Vagina (tissue), 2 donors: ENCODE measurements at regions not wholly inside any gene's neighbourhood (a gene's known extent, or its start where the extent isn't known, plus 50 kb on each side); places are given as distances from the start of the nearest gene placed in this dataset.

Experiments
- DNase-seq, 2 donors: peaks; one replicate each; pipeline ENCODE4 v3.0.0-alpha.2; 2017; ENCODE audit errors: extremely low spot score in 2 of 2
- H3K27ac ChIP-seq: fragments of 200-600 bp; sonication (generic); one replicate; pipeline ENCODE4 v1.5.1; 2019
- H3K27me3 ChIP-seq: fragments of 200-600 bp; sonication (generic); one replicate; pipeline ENCODE4 v1.5.1; 2019
- H3K36me3 ChIP-seq, 2 donors: fragments of 200-600 bp; sonication (generic); one replicate each; pipeline ENCODE4 v1.5.1; 2017 to 2019
- H3K4me1 ChIP-seq: fragments of 200-600 bp; sonication (generic); one replicate; pipeline ENCODE4 v1.5.1; 2019
- H3K4me3 ChIP-seq, 2 donors: fragments of 200-600 bp; sonication (generic); 1 replicate in 1 of 2; 2 replicates in 1 of 2; pipeline ENCODE4 v1.5.1; 2016 to 2019
- H3K9me3 ChIP-seq: fragments of 200-600 bp; sonication (generic); one replicate; pipeline ENCODE4 v1.5.1; 2019
- POLR2A ChIP-seq, 2 donors: fragments of 450-650 bp; IDR thresholded peaks; one replicate each; pipeline ENCODE4 v1.6.1; 2017; ENCODE audit warnings: antibody characterized with exemption in 2 of 2, mild to moderate bottlenecking in 2 of 2, moderate library complexity in 2 of 2
- POLR2AphosphoS5 ChIP-seq, 2 donors: sonication (generic); formaldehyde crosslinking; IDR thresholded peaks; one replicate each; pipeline ENCODE4 v1.9.0; 2017; ENCODE audit warnings: antibody characterized with exemption in 2 of 2, mild to moderate bottlenecking in 2 of 2, low read depth in 1 of 2; ENCODE audit not compliant: insufficient read depth in 1 of 2
- intact Hi-C: fragments of 100-400 bp; cut with DNase I; formaldehyde crosslinking; loops from one replicate; pipeline ENCODE4 v1.15.1; 2023
- TF ChIP-seq, protein P1 (sequence below), 3 experiments: fragments of 450-650 bp in 2 of 3; fragments of 200-600 bp in 1 of 3; sonication (generic) in 1 of 3; IDR thresholded peaks; one replicate each; pipeline ENCODE4 v1.5.1; 2017 to 2019; ENCODE audit warnings: antibody characterized with exemption in 3 of 3, mild to moderate bottlenecking in 2 of 3, moderate library complexity in 2 of 3

DNA sequence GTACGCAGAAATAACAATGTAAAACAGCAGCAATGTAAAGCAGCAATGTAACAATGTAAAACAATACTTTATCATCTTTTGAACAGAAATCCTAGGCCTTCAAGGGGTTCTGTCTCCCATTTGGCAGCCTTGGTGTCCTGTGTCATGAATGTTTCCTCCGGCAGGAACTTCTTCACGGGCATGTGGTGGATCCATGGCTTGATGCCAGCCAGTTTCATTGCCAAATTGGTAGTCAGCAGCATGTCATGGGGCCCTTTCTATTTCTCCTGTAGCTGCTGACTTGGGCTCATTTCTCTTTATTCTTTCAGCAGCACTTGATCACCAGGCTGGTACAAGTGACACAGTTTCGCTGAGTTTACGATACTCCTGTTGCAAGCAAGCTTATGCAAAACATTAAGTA, 275.3 kb downstream of the HTR1A start:
- Histone ChIP-seq H3K9me3 (no peaks in the 10 kb centered on the region), H3K4me3 (no peak overlapping the region), H3K27me3 (no peaks in the 10 kb centered on the region), H3K4me1 (no peaks in the 10 kb centered on the region), H3K36me3 (no peaks in the 10 kb centered on the region), H3K27ac (no peak overlapping the region)
- no peak for DNase-seq
- TF ChIP-seq, protein P1, sequence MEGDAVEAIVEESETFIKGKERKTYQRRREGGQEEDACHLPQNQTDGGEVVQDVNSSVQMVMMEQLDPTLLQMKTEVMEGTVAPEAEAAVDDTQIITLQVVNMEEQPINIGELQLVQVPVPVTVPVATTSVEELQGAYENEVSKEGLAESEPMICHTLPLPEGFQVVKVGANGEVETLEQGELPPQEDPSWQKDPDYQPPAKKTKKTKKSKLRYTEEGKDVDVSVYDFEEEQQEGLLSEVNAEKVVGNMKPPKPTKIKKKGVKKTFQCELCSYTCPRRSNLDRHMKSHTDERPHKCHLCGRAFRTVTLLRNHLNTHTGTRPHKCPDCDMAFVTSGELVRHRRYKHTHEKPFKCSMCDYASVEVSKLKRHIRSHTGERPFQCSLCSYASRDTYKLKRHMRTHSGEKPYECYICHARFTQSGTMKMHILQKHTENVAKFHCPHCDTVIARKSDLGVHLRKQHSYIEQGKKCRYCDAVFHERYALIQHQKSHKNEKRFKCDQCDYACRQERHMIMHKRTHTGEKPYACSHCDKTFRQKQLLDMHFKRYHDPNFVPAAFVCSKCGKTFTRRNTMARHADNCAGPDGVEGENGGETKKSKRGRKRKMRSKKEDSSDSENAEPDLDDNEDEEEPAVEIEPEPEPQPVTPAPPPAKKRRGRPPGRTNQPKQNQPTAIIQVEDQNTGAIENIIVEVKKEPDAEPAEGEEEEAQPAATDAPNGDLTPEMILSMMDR (IDR thresholded peaks at IDR 0.05): no peak
- no peak for TF ChIP-seq POLR2A (IDR thresholded peaks at IDR 0.05)
- no peak for TF ChIP-seq POLR2AphosphoS5 (IDR thresholded peaks at IDR 0.05; ENCODE audit: insufficient read depth in 1 of 2, low read depth in 1 of 2)
- intact Hi-C loops: no loop called here

DNA sequence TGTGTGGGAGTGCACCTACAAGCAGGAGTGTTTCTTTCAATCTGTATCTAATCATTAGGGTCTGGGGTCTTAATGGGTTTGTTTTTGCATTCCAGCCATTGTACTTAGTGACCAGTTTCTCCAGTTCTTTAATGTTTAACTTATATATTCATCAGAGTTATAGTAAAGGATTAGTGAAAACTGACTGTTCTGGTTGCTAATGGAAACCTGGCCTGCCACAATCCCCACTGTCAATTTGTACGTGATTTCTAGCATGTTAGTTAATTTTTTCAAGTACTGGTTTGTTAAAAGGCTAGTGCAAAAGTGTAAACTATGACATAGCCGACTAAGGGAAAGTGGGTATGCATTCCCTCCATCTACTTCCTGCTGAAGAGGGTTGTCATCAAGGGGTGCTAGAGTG, 276.1 kb downstream of the HTR1A start:
- no peaks in the 10 kb centered on the region for H3K4me1 ChIP-seq
- no peaks in the 10 kb centered on the region for H3K9me3 ChIP-seq
- H3K27ac ChIP-seq: no peak overlapping the region
- intact Hi-C loops: no loop called here
- DNase-seq: no peak
- H3K27me3 ChIP-seq: no peaks in the 10 kb centered on the region
- H3K36me3 ChIP-seq: no peaks in the 10 kb centered on the region
- TF ChIP-seq, protein P1 (IDR thresholded peaks at IDR 0.05): no peak
- TF ChIP-seq POLR2A (IDR thresholded peaks at IDR 0.05) (no peak), POLR2AphosphoS5 (IDR thresholded peaks at IDR 0.05; ENCODE audit: insufficient read depth in 1 of 2, low read depth in 1 of 2) (no peak)
- H3K4me3 ChIP-seq: no peak overlapping the region

DNA sequence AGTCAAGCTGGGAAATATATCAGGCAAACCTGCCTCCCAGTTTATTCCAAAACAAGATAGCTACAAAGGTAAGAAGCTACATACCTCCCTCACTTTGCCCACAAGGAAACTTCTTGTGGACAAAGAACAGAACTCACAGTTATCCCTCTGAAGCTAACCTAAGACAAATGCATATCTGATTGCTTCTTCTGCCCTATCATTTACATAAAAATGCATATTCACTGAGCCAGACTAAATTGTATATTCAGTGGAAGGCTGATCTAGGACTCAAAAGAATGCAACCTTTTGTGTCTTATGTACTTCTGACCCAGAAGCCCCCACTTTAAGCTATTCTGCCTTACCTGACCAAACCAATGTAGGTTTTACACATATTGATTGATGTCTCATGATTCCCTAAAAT, 276.8 kb downstream of the HTR1A start:
- Histone ChIP-seq H3K4me1 (no peaks in the 10 kb centered on the region), H3K27ac (no peak overlapping the region), H3K4me3 (no peak overlapping the region), H3K9me3 (no peaks in the 10 kb centered on the region), H3K27me3 (no peaks in the 10 kb centered on the region), H3K36me3 (no peaks in the 10 kb centered on the region)
- TF ChIP-seq POLR2AphosphoS5 (IDR thresholded peaks at IDR 0.05; ENCODE audit: insufficient read depth in 1 of 2, low read depth in 1 of 2) (no peak), POLR2A (IDR thresholded peaks at IDR 0.05) (no peak)
- TF ChIP-seq, protein P1 (IDR thresholded peaks at IDR 0.05): no peak
- intact Hi-C loops: no loop called here
- no peak for DNase-seq

DNA sequence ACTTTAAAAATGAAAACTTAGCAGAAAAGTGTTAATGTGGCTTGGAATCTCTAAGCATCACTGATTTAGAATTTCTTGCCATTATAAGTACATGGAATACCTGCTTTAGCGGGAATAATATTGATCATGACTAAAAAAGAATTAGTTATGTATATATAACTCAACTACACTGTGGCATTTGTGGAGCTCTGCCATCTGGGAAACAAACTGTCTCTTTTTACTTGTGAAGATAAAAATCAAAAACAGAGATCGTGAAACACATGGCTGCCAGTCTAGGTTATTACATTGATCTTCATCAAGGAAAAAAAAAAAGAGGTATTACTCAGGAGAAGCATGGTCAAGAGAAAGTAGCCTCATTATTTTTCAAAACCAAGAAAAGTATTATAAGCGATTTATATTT, 287.4 kb downstream of the HTR1A start:
- Histone ChIP-seq H3K27ac (no peak overlapping the region), H3K27me3 (no peaks in the 10 kb centered on the region), H3K9me3 (no peaks in the 10 kb centered on the region), H3K4me1 (no peaks in the 10 kb centered on the region), H3K4me3 (no peak overlapping the region), H3K36me3 (no peaks in the 10 kb centered on the region)
- TF ChIP-seq POLR2AphosphoS5 (IDR thresholded peaks at IDR 0.05; ENCODE audit: insufficient read depth in 1 of 2, low read depth in 1 of 2) (no peak), POLR2A (IDR thresholded peaks at IDR 0.05) (no peak)
- intact Hi-C loops: no loop called here
- no peak for DNase-seq

DNA sequence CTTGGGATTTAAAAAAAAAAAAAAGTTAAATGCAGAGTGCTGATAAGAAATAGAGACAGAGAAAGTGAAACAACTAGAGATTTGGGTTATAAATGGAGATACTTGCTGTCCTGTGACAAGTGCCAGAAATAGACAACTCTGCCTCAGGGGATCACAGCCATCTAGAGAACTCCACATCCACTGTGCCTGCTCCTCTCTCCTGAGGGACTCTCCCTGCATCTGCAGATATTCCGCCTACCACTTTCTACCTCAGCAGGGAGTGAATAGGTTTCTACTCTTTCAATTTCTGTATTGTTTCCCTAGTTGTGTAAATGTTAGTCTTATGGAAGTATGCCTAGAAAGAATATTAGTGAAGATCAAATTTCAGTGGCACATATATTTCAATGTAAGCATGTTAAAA, 307.2 kb downstream of the HTR1A start:
- TF ChIP-seq POLR2AphosphoS5 (IDR thresholded peaks at IDR 0.05; ENCODE audit: insufficient read depth in 1 of 2, low read depth in 1 of 2): no peak
- TF ChIP-seq, protein P1 (IDR thresholded peaks at IDR 0.05): no peak
- no peak for TF ChIP-seq POLR2A (IDR thresholded peaks at IDR 0.05)
- intact Hi-C loops: no loop called here
- DNase-seq: no peak

DNA sequence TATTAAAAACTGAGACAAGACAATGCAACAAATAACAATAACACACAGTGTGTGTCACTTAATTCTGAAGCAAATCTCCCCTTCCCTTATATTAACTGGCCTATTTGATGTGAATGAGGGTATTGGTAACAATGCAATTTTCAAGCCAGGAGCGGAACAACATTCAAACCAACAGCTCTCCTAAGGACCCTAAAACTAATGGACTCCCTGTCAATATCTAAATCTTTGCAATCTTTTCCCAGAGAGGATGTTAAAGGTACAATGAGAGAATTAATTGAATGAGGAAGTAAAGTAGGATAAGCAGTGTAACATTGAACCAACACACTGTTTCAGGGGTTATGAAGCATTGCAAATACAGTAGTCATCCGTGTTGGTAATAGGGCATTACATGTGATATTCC, 311.7 kb downstream of the HTR1A start:
- intact Hi-C loops: no loop called here
- no peaks in the 10 kb centered on the region for H3K4me1 ChIP-seq
- no peak for TF ChIP-seq POLR2A (IDR thresholded peaks at IDR 0.05)
- TF ChIP-seq POLR2AphosphoS5 (IDR thresholded peaks at IDR 0.05; ENCODE audit: insufficient read depth in 1 of 2, low read depth in 1 of 2): no peak
- TF ChIP-seq, protein P1 (IDR thresholded peaks at IDR 0.05): no peak

More for the DNA sequence above, 307.2 kb downstream of the HTR1A start:
- Histone ChIP-seq H3K9me3 (no peaks in the 10 kb centered on the region), H3K4me1 (no peaks in the 10 kb centered on the region), H3K36me3 (no peaks in the 10 kb centered on the region), H3K4me3 (no peak overlapping the region), H3K27ac (no peak overlapping the region), H3K27me3 (no peaks in the 10 kb centered on the region)

More for the DNA sequence above, 311.7 kb downstream of the HTR1A start:
- H3K27me3 ChIP-seq: no peaks in the 10 kb centered on the region
- H3K4me3 ChIP-seq: no peak overlapping the region
- no peak for DNase-seq
- H3K9me3 ChIP-seq: no peaks in the 10 kb centered on the region
- no peaks in the 10 kb centered on the region for H3K36me3 ChIP-seq
- H3K27ac ChIP-seq: no peak overlapping the region
